Mucosa of rectum (tissue), 2 donors: ENCODE measurements at regions not wholly inside any gene's neighbourhood (a gene's known extent, or its start where the extent isn't known, plus 50 kb on each side); places are given as distances from the start of the nearest gene placed in this dataset.
"Not testable (repeated sequence)": the region's sequence is repeated elsewhere in the genome, so short reads cannot be mapped to it uniquely, and the experiment has no call there.

Experiments
- H3K27ac ChIP-seq, 2 donors: one replicate each; pipeline ENCODE4 v1.7.0; 2013; ENCODE audit warnings: inconsistent platforms in 2 of 2, low read depth in 2 of 2, low read length in 2 of 2
- H3K27me3 ChIP-seq, 2 donors: one replicate each; pipeline ENCODE4 v1.7.0; 2013; ENCODE audit warnings: low read length in 2 of 2; ENCODE audit not compliant: control insufficient read depth in 2 of 2, insufficient read depth in 2 of 2
- H3K36me3 ChIP-seq, 2 donors: one replicate each; pipeline ENCODE4 v1.7.0; 2013; ENCODE audit warnings: low read length in 2 of 2; ENCODE audit not compliant: control insufficient read depth in 2 of 2, insufficient read depth in 2 of 2
- H3K4me1 ChIP-seq, 2 donors: one replicate each; pipeline ENCODE4 v1.7.0; 2013; ENCODE audit warnings: low read length in 2 of 2, mild to moderate bottlenecking in 1 of 2; ENCODE audit not compliant: control insufficient read depth in 2 of 2, insufficient read depth in 2 of 2
- H3K4me3 ChIP-seq, 2 donors: one replicate each; pipeline ENCODE4 v1.7.0; 2013; ENCODE audit warnings: low read length in 2 of 2
- H3K9ac ChIP-seq, 2 donors: one replicate each; pipeline ENCODE4 v1.7.0; 2013; ENCODE audit warnings: low read length in 2 of 2, low read depth in 1 of 2, mild to moderate bottlenecking in 1 of 2
- H3K9me3 ChIP-seq, 2 donors: one replicate each; pipeline ENCODE4 v1.7.0; 2013; ENCODE audit warnings: low read length in 2 of 2; ENCODE audit not compliant: control insufficient read depth in 2 of 2
- donor health status: healthy.
- donor health status: Normal muscosa, but diverticular disease.

GRCh38 chr15:23773093-23773492, 86.0 kb upstream of the NDN start:
- Histone ChIP-seq H3K9me3 (no peaks in the 10 kb centered on the region), H3K4me1 (no peaks in the 10 kb centered on the region), H3K27ac (no peak overlapping the region), H3K36me3 (no peaks in the 10 kb centered on the region), H3K27me3 (no peaks in the 10 kb centered on the region), H3K4me3 (no peak overlapping the region), H3K9ac (no peak overlapping the region)

DNA sequence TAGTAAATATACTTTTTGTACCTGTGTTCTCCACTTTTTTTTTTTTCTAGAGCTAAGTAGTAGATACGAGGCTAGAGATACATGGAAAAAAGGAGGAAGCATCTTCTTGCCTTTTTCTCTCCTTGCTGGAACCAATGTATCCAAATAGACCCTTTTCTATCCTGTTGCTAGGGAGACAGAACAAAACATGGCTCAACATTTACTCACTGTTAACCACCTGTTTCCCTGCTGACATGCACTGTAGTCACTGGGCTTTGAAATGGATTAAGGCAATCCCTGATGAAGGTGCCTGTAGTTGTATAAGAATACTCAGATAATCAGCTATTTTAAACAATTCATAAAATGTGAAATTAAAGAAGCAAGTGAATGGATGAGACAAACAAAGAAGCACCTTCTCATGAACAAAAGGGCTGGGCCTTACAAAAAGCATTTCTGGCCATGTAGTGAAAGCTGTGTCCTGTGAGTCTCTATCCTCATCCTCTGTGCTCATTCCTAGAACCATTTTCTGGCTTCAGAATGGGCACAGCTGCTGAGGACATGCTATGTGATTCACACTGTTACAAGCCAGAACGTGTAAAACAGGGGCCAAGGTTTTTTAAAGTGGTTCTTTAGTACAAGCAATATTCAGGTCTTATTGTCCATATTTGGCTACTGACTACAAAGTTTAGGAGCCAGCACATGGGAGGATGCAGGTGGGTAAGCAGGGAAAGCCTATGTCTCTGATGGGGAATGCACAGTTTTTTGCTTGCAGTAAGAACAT, 100.4 kb upstream of the NDN start:
- no peak overlapping the region for H3K27ac ChIP-seq

DNA sequence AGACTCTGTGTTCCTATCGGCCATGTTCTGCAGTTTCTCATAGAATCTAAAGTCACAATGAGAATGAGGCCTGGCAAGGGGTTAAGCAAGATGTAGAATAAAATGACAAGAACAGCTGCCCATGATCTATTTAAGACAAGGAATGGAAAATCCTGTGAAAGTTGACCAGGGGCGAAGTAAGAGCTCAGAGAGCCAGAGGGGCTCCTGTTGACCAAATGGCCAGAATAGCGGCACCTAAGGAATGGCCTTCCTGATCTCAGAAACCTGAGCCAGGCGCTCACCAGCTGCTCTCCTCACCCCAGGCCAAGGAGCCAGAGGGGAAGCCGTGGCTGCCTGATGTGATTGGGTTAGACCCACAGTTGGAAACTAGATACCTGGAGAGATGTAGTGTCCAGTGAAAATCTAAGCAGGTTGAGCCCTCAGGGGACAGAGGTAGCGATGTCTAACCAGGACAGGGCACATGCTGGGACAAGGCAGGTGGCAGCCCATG, 106.1 kb upstream of the NDN start:
- Histone ChIP-seq H3K4me3 (no peak overlapping the region), H3K27ac (no peak overlapping the region), H3K4me1 (no peaks in the 10 kb centered on the region), H3K36me3 (no peaks in the 10 kb centered on the region), H3K9ac (no peak overlapping the region), H3K27me3 (no peaks in the 10 kb centered on the region), H3K9me3 (peaks cover 0 to 3% of the 10 kb centered on the region in 2 donors)

More for the DNA sequence above, 100.4 kb upstream of the NDN start:
- Histone ChIP-seq H3K36me3 (no peaks in the 10 kb centered on the region), H3K4me3 (no peak overlapping the region), H3K27me3 (no peaks in the 10 kb centered on the region), H3K4me1 (no peaks in the 10 kb centered on the region), H3K9me3 (peaks cover 0 to 2% of the 10 kb centered on the region in 2 donors), H3K9ac (no peak overlapping the region)

GRCh38 chr15:23797747-23798446, 110.8 kb upstream of the NDN start:
- Histone ChIP-seq H3K27ac (no peak overlapping the region), H3K4me3 (no peak overlapping the region), H3K36me3 (no peaks in the 10 kb centered on the region), H3K27me3 (no peaks in the 10 kb centered on the region), H3K9me3 (peaks cover 0 to 3% of the 10 kb centered on the region in 2 donors), H3K4me1 (no peaks in the 10 kb centered on the region), H3K9ac (no peak overlapping the region)

DNA sequence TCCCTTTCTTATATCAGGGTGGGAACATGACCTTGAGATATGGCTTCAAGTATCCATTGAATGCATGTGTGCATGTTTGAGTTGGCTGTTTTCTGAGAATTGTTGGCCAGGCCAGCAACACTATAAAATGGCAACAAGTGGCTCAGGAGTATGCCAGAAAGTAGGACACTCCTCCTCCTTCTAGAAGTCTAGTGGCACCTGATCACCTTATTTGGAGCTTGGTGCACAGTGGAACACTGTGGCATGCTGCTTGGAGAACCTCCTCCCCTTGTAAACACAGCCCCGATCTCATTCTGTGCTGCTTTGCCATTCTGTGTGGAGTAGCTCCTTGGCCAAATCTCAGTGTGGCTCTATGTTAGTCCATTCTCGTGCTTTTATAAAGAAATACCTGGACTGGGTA, 114.8 kb upstream of the NDN start:
- Histone ChIP-seq H3K27ac (no peak overlapping the region), H3K4me3 (no peak overlapping the region), H3K9me3 (no peaks in the 10 kb centered on the region), H3K9ac (no peak overlapping the region), H3K36me3 (no peaks in the 10 kb centered on the region), H3K4me1 (no peaks in the 10 kb centered on the region), H3K27me3 (no peaks in the 10 kb centered on the region)

GRCh38 chr15:23802896-23803435, 115.9 kb upstream of the NDN start:
- not testable (repeated sequence) for H3K4me3 ChIP-seq, H3K27ac ChIP-seq, H3K36me3 ChIP-seq, H3K9ac ChIP-seq, H3K4me1 ChIP-seq, H3K9me3 ChIP-seq, H3K27me3 ChIP-seq

DNA sequence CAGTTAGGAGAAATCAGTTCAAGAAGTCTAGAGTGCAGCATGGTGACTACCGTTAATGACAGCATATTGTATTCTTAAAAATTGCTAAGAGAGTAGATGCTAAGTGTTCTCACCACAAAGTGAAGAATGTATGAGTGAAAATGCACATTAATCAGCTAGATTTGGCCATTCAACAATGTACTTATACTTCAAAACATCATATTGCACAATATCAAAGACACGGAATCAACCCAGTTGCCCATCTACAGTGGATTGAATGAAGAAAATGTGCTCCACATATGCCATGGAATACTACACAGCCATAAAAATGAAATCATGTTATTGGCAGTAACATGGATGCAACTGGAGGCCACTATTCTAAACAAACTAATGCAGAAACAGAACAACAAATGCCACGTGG, 119.9 kb upstream of the NDN start:
- no peaks in the 10 kb centered on the region for H3K27me3 ChIP-seq
- H3K27ac ChIP-seq = no peak overlapping the region

GRCh38 chr15:23823508-23823907, 136.4 kb upstream of the NDN start:
- Histone ChIP-seq H3K4me1 (no peaks in the 10 kb centered on the region), H3K27me3 (no peaks in the 10 kb centered on the region)

More for the DNA sequence above, 119.9 kb upstream of the NDN start:
- Histone ChIP-seq H3K4me3 (no peak overlapping the region), H3K4me1 (no peaks in the 10 kb centered on the region), H3K9ac (no peak overlapping the region), H3K9me3 (peaks cover 0 to 2% of the 10 kb centered on the region in 2 donors), H3K36me3 (no peaks in the 10 kb centered on the region)

GRCh38 chr15:23828786-23829185, 141.7 kb upstream of the NDN start:
- Histone ChIP-seq H3K9ac (no peak overlapping the region), H3K4me1 (no peaks in the 10 kb centered on the region), H3K4me3 (no peak overlapping the region), H3K27ac (no peak overlapping the region), H3K36me3 (no peaks in the 10 kb centered on the region), H3K27me3 (no peaks in the 10 kb centered on the region), H3K9me3 (no peaks in the 10 kb centered on the region)

More at GRCh38 chr15:23823508-23823907, 136.4 kb upstream of the NDN start:
- Histone ChIP-seq H3K36me3 (no peaks in the 10 kb centered on the region), H3K4me3 (no peak overlapping the region), H3K9ac (no peak overlapping the region), H3K27ac (no peak overlapping the region), H3K9me3 (peaks cover 0 to 2% of the 10 kb centered on the region in 2 donors)

- Histone ChIP-seq H3K27ac (no peak overlapping the region), H3K9me3 (no peaks in the 10 kb centered on the region), H3K4me1 (no peaks in the 10 kb centered on the region), H3K27me3 (no peaks in the 10 kb centered on the region), H3K9ac (no peak overlapping the region), H3K36me3 (no peaks in the 10 kb centered on the region), H3K4me3 (no peak overlapping the region)
Observed at GRCh38 chr15:23835953-23836352, 148.8 kb upstream of the NDN start.
